Mucosa of descending colon (tissue), 3 donors: ENCODE measurements at regions not wholly inside any gene's neighbourhood (a gene's known extent, or its start where the extent isn't known, plus 50 kb on each side); places are given as distances from the start of the nearest gene placed in this dataset.
A peak's percentile ranks its signal among the peaks of the same experiment; 100 is the strongest.

Experiments
- ATAC-seq: fragments of 200-7000 bp; cut with Tn5 transposase; one replicate; pipeline ENCODE4 v1.9.1; 2020; ENCODE audit warnings: mild to moderate bottlenecking, moderate library complexity
- DNase-seq, 3 donors: peaks; one replicate each; pipeline ENCODE4 v3.0.0-alpha.2; 2020
- H3K36me3 ChIP-seq: fragments of 200-600 bp; one replicate; pipeline ENCODE4 v1.8.0; 2021; ENCODE audit warnings: low read depth, mild to moderate bottlenecking
- H3K4me1 ChIP-seq: fragments of 200-600 bp; one replicate; pipeline ENCODE4 v1.8.0; 2021; ENCODE audit warnings: low read depth, mild to moderate bottlenecking
- H3K4me3 ChIP-seq: fragments of 200-600 bp; one replicate; pipeline ENCODE4 v1.8.0; 2021; ENCODE audit warnings: mild to moderate bottlenecking
- H3K9me3 ChIP-seq: fragments of 200-600 bp; one replicate; pipeline ENCODE4 v1.8.0; 2021; ENCODE audit warnings: mild to moderate bottlenecking
- intact Hi-C, 2 donors: fragments of 100-400 bp; cut with DNase I in 1 of 2; cut with micrococcal nuclease in 1 of 2; formaldehyde crosslinking; loops; one replicate each; pipeline versions ENCODE4 v1.11.0 to v1.11.1; 2022; cut with DNase I, micrococcal nuclease
- TF ChIP-seq, protein P1 (sequence below): fragments of 200-600 bp; IDR thresholded peaks from one replicate; pipeline ENCODE4 v1.8.0; 2022; ENCODE audit warnings: antibody characterized with exemption, mild to moderate bottlenecking
- donor health status: DM: no; HTN: no; CAD: no; lungs with moderate emphysema.
- donor health status: DM: no; HTN: no; CAD: no.
- donor health status: DM: no; HTN: yes; CAD: no.

DNA sequence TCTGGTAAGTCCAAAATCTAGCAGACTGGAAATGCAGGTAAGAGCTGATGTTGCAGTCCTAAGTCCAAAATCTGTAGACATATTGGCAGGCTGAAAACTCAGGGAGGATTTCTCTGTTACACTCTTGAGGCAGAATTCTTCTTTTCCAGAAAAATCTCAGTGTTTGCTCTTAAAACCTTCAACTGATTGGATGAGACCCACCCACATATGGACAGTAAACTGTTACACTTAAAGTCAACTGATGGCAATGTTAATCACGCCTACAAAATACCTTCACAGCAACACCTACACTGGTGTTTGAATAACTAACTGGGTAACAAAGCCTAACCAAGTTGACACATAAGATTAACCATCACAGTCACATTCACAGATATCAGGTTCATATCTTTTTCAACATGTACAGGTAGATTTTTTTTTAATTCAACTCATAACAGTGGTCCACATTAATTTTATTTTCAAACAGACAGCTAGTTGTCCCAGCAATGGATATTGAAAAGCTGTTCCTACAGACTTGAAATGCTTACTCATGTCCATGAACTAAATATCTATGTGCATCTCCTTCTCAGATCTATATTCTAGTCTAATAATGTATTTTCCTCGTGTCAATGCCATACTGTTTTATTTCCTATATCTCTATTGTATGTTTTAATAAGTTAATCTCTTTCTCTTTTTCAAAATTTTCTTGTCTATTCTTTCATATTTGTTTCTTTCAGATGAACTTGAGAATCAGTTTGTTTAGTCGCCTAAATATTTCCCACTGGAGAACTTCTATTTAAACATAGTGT, 110.1 kb downstream of the TMPRSS5 start:
- ATAC-seq (no peak), DNase-seq (no peak)
- Histone ChIP-seq H3K9me3 (no peaks in the 10 kb centered on the region), H3K4me3 (no peak overlapping the region), H3K36me3 (no peaks in the 10 kb centered on the region), H3K4me1 (no peaks in the 10 kb centered on the region)
- TF ChIP-seq, protein P1, sequence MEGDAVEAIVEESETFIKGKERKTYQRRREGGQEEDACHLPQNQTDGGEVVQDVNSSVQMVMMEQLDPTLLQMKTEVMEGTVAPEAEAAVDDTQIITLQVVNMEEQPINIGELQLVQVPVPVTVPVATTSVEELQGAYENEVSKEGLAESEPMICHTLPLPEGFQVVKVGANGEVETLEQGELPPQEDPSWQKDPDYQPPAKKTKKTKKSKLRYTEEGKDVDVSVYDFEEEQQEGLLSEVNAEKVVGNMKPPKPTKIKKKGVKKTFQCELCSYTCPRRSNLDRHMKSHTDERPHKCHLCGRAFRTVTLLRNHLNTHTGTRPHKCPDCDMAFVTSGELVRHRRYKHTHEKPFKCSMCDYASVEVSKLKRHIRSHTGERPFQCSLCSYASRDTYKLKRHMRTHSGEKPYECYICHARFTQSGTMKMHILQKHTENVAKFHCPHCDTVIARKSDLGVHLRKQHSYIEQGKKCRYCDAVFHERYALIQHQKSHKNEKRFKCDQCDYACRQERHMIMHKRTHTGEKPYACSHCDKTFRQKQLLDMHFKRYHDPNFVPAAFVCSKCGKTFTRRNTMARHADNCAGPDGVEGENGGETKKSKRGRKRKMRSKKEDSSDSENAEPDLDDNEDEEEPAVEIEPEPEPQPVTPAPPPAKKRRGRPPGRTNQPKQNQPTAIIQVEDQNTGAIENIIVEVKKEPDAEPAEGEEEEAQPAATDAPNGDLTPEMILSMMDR, result no peak
- intact Hi-C loops, result no loop called here

DNA sequence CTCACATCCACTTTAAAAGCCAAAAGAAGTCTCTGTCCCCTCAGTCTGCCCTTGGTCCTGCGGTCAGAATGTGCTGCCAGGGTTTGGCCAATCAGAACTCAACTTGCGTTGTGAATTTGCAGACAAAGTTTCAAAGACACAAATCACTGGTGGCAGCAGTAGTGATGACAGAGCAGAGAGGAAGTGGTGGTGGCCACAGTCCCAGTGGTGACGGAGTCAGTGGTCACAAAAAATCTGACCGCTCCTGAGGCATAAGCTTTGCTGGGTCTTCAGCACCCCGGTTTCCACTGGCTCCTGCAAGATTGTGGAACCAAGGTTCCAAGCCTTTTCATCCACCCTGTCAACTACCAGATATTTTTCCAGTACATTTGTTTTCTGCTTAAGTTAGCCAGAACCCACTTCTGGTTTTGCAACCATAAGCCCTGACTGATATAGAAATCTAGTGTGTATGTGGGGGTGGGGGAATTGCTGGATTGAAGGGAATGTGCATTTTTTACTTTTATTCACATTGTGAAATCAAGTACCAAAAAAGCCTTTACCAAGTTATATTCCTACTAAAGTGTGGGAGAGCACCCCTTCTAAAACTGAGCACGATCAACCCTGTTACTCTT, 112.3 kb downstream of the TMPRSS5 start:
- ATAC-seq, result peak; percentile 15
- Histone ChIP-seq H3K4me1 (no peaks in the 10 kb centered on the region), H3K9me3 (no peaks in the 10 kb centered on the region), H3K4me3 (no peak overlapping the region), H3K36me3 (no peaks in the 10 kb centered on the region)
- TF ChIP-seq, protein P1, result no peak
- intact Hi-C loops, result no loop called here
- DNase-seq, result peak in 1 of 3 donors; percentile 6

DNA sequence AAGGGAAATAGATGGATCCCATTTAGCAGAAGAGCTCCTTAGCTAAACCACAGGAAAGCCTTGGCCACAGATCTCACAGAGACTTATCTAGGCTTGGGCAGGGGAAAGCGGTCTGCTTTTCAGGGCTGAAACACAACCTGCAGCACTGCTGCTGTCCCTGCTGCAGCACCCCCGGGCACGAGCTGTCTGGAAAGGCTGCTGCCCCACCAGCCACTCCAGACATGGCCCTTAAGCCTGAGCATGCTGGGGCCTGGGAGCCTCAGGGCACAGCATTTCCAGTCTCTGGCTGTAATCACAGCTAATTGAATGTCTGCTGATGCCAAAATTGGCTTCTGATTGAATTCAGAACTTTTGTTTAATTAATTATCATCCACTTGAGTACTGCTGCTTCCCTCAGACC, 115.0 kb downstream of the TMPRSS5 start:
- DNase-seq, result no peak
- H3K9me3 ChIP-seq, result no peaks in the 10 kb centered on the region
- intact Hi-C loops, result no loop called here
- no peak overlapping the region for H3K4me3 ChIP-seq
- H3K4me1 ChIP-seq, result no peaks in the 10 kb centered on the region
- H3K36me3 ChIP-seq, result no peaks in the 10 kb centered on the region
- no peak for ATAC-seq
- TF ChIP-seq, protein P1, result no peak

DNA sequence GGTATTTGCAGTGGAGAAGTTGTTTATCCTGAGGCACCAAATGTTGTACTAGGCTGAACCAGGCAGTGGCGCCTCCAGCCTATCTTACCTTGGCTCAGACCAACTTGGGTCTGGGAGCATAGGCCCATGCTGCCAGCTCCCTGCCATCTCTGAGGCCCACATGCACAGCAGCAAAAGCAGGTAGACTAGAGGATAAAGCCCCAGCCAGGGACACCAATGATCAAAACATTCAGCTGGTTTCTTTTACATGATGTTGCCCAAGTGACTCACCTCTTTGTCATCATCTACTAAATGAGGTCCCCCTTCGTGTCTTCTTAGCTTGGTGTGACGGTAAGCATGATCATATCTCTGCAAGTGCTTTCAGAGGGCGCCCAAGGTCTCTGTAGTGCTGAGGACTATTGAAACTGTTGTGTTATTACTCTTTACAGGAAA, 112.1 kb upstream of the DRD2 start:
- intact Hi-C loops, result no loop called here
- H3K4me1 ChIP-seq, result no peaks in the 10 kb centered on the region
- DNase-seq (no peak), ATAC-seq (no peak)
- TF ChIP-seq, protein P1, result no peak
- no peaks in the 10 kb centered on the region for H3K36me3 ChIP-seq
- no peaks in the 10 kb centered on the region for H3K9me3 ChIP-seq
- H3K4me3 ChIP-seq, result no peak overlapping the region

DNA sequence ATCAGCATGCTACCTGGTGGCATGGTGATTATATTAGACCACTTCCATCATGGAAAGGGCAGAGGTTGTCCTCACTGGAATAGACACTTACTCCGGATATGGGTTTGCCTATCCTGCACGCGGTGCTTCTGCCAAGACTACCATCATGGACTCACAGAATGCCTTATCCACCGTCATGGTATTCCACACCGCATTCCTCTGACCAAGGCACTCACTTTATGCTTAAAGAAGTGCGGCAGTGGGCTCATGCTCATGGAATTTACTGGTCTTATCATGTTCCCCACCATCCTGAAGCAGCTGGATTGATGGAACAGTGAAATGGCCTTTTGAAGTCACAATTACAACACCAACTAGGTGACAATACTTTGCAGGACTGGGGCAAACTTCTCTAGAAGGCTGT, 109.2 kb upstream of the DRD2 start:
- H3K36me3 ChIP-seq, result no peaks in the 10 kb centered on the region
- no peaks in the 10 kb centered on the region for H3K4me1 ChIP-seq
- DNase-seq (no peak), ATAC-seq (no peak)
- intact Hi-C loops, result no loop called here
- no peak overlapping the region for H3K4me3 ChIP-seq
- TF ChIP-seq, protein P1, result no peak
- no peaks in the 10 kb centered on the region for H3K9me3 ChIP-seq
